ENCODE measurements at regions not wholly inside any gene's neighbourhood (a gene's known extent, or its start where the extent isn't known, plus 50 kb on each side); places are given as distances from the start of the nearest gene placed in this dataset.

DNA sequence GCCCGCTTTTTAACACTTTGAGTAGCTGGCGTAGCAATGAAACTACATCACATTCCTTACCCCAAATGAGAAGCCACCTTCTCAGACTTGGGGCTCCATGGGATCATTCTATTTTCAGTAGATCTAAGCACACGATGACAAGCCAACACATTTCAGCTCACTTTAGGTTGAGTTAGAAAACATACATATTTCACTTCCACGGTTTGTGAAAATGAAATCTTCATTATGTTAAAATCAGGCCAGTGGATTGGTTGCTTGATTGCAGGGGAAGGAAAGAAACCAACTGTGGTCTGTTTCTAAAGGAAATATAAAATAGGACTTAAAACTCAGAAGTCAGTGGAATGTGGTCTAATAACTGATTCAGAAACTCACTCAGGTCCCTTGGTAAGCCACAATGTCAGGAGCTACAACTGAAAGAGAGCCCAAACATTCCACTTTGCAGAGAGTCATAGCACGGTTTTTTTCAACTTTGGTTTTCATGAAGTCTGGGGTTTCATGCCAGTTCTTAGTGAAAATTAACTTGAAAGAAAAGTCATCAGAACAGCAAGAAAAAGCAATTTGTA, 82.3 kb upstream of the TIAM1 start:
- H3K9me3 ChIP-seq (ENCODE audit: severe bottlenecking): no peaks in the 10 kb centered on the region
- no peak for DNase-seq (ENCODE audit: low spot score)

DNA sequence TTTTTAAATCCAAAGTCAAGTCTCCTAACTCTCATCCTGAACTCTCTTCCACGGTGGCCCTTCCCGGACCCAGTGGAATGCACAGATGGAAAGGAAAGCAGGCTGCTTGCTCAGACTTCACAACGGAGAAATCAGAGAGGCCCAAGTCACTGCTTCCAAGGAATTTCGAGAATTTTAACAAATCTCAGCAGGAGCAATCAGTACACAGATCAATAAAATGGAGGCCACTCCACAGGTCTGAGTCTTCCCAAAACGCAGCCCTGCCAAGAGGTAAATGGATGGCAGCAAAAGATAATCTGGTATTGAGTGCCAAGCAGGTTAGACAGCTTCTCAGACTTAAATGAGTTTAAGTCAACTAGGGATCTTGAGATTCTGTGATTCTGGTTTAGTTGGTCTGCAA, 81.1 kb upstream of the TIAM1 start:
- H3K9me3 ChIP-seq (ENCODE audit: severe bottlenecking): no peaks in the 10 kb centered on the region
- no peak overlapping the region for H3K4me3 ChIP-seq (ENCODE audit: severe bottlenecking)
- ATAC-seq (ENCODE audit: low read depth) (no peak), DNase-seq (ENCODE audit: low spot score) (no peak)
- H3K4me1 ChIP-seq (ENCODE audit: insufficient read depth, poor library complexity, severe bottlenecking): no peaks in the 10 kb centered on the region
- TF ChIP-seq, protein P1, sequence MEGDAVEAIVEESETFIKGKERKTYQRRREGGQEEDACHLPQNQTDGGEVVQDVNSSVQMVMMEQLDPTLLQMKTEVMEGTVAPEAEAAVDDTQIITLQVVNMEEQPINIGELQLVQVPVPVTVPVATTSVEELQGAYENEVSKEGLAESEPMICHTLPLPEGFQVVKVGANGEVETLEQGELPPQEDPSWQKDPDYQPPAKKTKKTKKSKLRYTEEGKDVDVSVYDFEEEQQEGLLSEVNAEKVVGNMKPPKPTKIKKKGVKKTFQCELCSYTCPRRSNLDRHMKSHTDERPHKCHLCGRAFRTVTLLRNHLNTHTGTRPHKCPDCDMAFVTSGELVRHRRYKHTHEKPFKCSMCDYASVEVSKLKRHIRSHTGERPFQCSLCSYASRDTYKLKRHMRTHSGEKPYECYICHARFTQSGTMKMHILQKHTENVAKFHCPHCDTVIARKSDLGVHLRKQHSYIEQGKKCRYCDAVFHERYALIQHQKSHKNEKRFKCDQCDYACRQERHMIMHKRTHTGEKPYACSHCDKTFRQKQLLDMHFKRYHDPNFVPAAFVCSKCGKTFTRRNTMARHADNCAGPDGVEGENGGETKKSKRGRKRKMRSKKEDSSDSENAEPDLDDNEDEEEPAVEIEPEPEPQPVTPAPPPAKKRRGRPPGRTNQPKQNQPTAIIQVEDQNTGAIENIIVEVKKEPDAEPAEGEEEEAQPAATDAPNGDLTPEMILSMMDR (IDR thresholded peaks at IDR 0.05; ENCODE audit: poor library complexity, severe bottlenecking): no peak
- H3K27me3 ChIP-seq (ENCODE audit: insufficient read depth, poor library complexity, severe bottlenecking): no peaks in the 10 kb centered on the region
- H3K27ac ChIP-seq (ENCODE audit: poor library complexity, severe bottlenecking): no peak overlapping the region
- H3K36me3 ChIP-seq (ENCODE audit: low read depth): no peaks in the 10 kb centered on the region

More for the DNA sequence above, 82.3 kb upstream of the TIAM1 start:
- ATAC-seq (ENCODE audit: low read depth): no peak
- H3K27me3 ChIP-seq (ENCODE audit: insufficient read depth, poor library complexity, severe bottlenecking): no peaks in the 10 kb centered on the region
- H3K4me3 ChIP-seq (ENCODE audit: severe bottlenecking): no peak overlapping the region
- no peak overlapping the region for H3K27ac ChIP-seq (ENCODE audit: poor library complexity, severe bottlenecking)
- H3K4me1 ChIP-seq (ENCODE audit: insufficient read depth, poor library complexity, severe bottlenecking): no peaks in the 10 kb centered on the region
- TF ChIP-seq, protein P1 (IDR thresholded peaks at IDR 0.05; ENCODE audit: poor library complexity, severe bottlenecking): no peak
- H3K36me3 ChIP-seq (ENCODE audit: low read depth): no peaks in the 10 kb centered on the region

DNA sequence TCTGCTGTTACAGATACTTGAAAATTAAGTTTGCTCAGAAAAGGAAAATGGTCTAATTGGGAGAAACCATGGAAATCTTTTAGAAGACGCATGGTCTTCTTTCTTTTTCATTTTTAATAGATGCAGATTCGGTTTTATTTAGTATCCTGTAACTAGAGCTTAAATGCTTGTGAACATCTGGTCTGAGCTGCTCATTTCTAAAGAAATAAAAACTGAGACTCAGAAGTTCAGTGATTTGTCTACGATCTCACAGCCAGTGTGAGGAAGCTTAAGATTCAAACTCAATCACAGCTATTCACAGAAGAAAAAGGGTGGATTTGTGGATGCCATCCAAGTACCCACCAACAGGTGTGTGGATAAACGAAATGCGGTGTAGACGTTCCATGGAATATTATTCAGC, 80.0 kb upstream of the TIAM1 start:
- no peaks in the 10 kb centered on the region for H3K9me3 ChIP-seq (ENCODE audit: severe bottlenecking)
- ATAC-seq (ENCODE audit: low read depth) (no peak), DNase-seq (ENCODE audit: low spot score) (no peak)
- H3K4me3 ChIP-seq (ENCODE audit: severe bottlenecking): no peak overlapping the region
- TF ChIP-seq, protein P1 (IDR thresholded peaks at IDR 0.05; ENCODE audit: poor library complexity, severe bottlenecking): no peak
- no peaks in the 10 kb centered on the region for H3K4me1 ChIP-seq (ENCODE audit: insufficient read depth, poor library complexity, severe bottlenecking)
- H3K27me3 ChIP-seq (ENCODE audit: insufficient read depth, poor library complexity, severe bottlenecking): no peaks in the 10 kb centered on the region
- no peaks in the 10 kb centered on the region for H3K36me3 ChIP-seq (ENCODE audit: low read depth)
- H3K27ac ChIP-seq (ENCODE audit: poor library complexity, severe bottlenecking): no peak overlapping the region

DNA sequence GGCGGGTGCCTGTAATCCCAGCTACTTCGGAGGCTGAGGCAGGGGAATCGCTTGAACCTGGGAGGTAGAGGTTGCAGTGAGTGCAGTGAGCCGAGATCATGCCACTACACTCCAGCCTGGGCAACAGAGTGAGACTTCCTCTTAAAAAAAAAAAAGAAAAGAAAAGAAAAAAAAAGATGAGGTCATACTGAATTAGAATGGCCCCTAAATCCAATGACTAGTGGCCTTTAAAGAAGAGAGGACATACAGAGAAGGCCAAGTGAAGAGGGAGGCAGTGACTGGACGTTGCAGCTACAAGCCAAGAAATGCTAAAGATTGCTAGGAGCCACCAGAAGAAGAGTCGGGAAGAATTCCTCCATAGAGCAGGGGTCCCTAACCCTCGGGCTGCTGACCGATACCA, 76.9 kb upstream of the TIAM1 start:
- Histone ChIP-seq H3K4me3 (ENCODE audit: severe bottlenecking) (no peak overlapping the region), H3K4me1 (ENCODE audit: insufficient read depth, poor library complexity, severe bottlenecking) (no peaks in the 10 kb centered on the region), H3K36me3 (ENCODE audit: low read depth) (no peaks in the 10 kb centered on the region), H3K27ac (ENCODE audit: poor library complexity, severe bottlenecking) (no peak overlapping the region), H3K9me3 (ENCODE audit: severe bottlenecking) (no peaks in the 10 kb centered on the region), H3K27me3 (ENCODE audit: insufficient read depth, poor library complexity, severe bottlenecking) (no peaks in the 10 kb centered on the region)
- DNase-seq (ENCODE audit: low spot score) (no peak), ATAC-seq (ENCODE audit: low read depth) (no peak)
- TF ChIP-seq, protein P1 (IDR thresholded peaks at IDR 0.05; ENCODE audit: poor library complexity, severe bottlenecking): no peak

DNA sequence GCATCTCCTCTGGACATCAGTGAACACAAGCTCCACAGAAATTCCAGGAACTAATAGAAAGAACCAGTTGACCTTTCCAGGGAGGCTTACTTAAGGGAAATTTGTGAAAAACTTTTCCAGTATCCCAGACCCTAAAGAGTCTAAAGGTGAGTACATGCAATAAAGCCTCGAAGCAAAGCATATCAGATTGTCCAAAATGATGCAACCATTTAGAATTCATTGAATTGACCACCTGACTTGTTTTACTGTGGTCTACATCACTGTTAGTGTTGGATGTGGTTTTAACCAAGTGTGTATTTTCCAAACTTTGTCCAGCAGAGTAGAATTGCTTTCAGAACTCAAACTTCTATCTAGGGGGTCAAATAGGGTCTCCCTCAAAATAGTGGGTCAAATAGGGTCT, 76.3 kb upstream of the TIAM1 start:
- DNase-seq (ENCODE audit: low spot score) (no peak), ATAC-seq (ENCODE audit: low read depth) (no peak)
- Histone ChIP-seq H3K4me3 (ENCODE audit: severe bottlenecking) (no peak overlapping the region), H3K27ac (ENCODE audit: poor library complexity, severe bottlenecking) (no peak overlapping the region), H3K27me3 (ENCODE audit: insufficient read depth, poor library complexity, severe bottlenecking) (no peaks in the 10 kb centered on the region), H3K4me1 (ENCODE audit: insufficient read depth, poor library complexity, severe bottlenecking) (no peaks in the 10 kb centered on the region), H3K9me3 (ENCODE audit: severe bottlenecking) (no peaks in the 10 kb centered on the region), H3K36me3 (ENCODE audit: low read depth) (no peaks in the 10 kb centered on the region)
- TF ChIP-seq, protein P1 (IDR thresholded peaks at IDR 0.05; ENCODE audit: poor library complexity, severe bottlenecking): no peak

Data from RWPE2 (cell line).